ENCODE measurements at regions not wholly inside any gene's neighbourhood (a gene's known extent, or its start where the extent isn't known, plus 50 kb on each side); places are given as distances from the start of the nearest gene placed in this dataset.

DNA sequence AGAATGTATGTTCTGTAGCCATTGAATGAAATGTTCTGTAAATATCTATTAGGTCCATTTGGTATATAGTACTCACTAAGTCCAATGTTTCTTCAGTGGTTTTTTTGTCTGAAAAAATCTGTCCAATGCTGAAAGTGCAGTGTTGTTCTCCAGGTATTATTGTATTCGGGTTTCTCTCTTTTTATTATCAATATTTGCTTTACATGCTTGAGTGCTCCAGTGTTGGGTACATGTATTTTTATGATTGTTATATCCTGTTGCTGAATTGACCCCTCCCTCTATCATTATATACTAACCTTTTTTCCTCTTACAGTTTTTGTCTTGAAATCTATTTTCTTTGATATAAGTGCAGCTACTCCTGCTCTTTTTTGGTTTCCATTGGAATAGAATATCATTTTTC lies 382.2 kb downstream of the CCER1 start:
- TF ChIP-seq, protein P1, sequence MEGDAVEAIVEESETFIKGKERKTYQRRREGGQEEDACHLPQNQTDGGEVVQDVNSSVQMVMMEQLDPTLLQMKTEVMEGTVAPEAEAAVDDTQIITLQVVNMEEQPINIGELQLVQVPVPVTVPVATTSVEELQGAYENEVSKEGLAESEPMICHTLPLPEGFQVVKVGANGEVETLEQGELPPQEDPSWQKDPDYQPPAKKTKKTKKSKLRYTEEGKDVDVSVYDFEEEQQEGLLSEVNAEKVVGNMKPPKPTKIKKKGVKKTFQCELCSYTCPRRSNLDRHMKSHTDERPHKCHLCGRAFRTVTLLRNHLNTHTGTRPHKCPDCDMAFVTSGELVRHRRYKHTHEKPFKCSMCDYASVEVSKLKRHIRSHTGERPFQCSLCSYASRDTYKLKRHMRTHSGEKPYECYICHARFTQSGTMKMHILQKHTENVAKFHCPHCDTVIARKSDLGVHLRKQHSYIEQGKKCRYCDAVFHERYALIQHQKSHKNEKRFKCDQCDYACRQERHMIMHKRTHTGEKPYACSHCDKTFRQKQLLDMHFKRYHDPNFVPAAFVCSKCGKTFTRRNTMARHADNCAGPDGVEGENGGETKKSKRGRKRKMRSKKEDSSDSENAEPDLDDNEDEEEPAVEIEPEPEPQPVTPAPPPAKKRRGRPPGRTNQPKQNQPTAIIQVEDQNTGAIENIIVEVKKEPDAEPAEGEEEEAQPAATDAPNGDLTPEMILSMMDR (IDR thresholded peaks at IDR 0.05; ENCODE audit: unreplicated experiment in 3 of 3): no peak
- H3K9me3 Mint-ChIP-seq: peaks cover 7% of the 10 kb centered on the region
- no peaks in the 10 kb centered on the region for H3K4me1 Mint-ChIP-seq
- no peak overlapping the region for H3K27ac Mint-ChIP-seq
- no peak overlapping the region for H3K4me3 Mint-ChIP-seq
- no peaks in the 10 kb centered on the region for H3K36me3 Mint-ChIP-seq (ENCODE audit: low read depth)
- H3K27me3 Mint-ChIP-seq (ENCODE audit: low read depth): no peaks in the 10 kb centered on the region

DNA sequence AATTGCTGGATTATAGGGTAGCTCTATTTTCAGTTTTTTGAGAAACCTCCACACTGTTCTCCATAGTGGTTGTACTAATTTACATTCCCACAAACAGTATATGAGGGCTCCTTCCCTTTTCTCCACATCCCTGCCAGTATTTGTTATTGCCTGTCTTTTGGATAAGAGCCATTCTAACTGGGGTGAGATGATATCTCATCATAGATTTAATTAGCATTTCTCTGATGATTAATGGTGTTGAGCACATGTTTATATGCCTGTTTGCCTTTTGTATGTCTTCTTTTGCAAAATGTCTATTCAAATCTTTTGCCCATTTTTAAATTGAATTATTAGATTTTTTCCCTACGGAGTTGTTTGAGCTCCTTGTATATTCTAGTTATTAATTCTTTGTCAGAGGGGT lies 385.3 kb downstream of the CCER1 start:
- TF ChIP-seq, protein P1 (IDR thresholded peaks at IDR 0.05; ENCODE audit: unreplicated experiment in 3 of 3): no peak
- H3K4me1 Mint-ChIP-seq: no peaks in the 10 kb centered on the region
- peaks cover 14% of the 10 kb centered on the region for H3K36me3 Mint-ChIP-seq (ENCODE audit: low read depth)
- H3K27me3 Mint-ChIP-seq (ENCODE audit: low read depth): no peaks in the 10 kb centered on the region
- H3K4me3 Mint-ChIP-seq: no peak overlapping the region
- no peak overlapping the region for H3K27ac Mint-ChIP-seq
- peaks cover 30% of the 10 kb centered on the region for H3K9me3 Mint-ChIP-seq

DNA sequence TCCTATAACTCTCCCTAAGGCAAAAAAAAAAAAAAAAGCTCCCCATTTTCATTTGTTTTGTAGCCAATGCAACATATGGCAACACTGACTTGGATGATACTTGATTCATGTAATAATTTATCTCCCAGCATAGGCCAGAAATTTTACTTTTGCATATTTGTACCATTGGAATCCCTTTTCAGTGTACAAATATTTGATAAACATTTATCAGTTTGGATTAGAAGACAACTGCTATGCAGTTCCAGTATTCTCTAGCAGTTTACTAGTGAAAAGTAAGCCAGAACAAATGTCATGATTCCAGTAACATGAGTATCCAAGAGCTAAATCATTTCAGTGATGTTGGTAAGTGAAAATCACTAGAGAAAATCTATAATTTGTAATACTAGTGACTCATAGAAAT lies 392.3 kb downstream of the CCER1 start:
- TF ChIP-seq, protein P1 (IDR thresholded peaks at IDR 0.05; ENCODE audit: unreplicated experiment in 3 of 3): no peak
- H3K27ac Mint-ChIP-seq: no peak overlapping the region
- H3K9me3 Mint-ChIP-seq: peaks cover 28% of the 10 kb centered on the region
- no peaks in the 10 kb centered on the region for H3K27me3 Mint-ChIP-seq (ENCODE audit: low read depth)
- H3K4me3 Mint-ChIP-seq: no peak overlapping the region
- H3K4me1 Mint-ChIP-seq: no peaks in the 10 kb centered on the region
- peaks cover 14% of the 10 kb centered on the region for H3K36me3 Mint-ChIP-seq (ENCODE audit: low read depth)

DNA sequence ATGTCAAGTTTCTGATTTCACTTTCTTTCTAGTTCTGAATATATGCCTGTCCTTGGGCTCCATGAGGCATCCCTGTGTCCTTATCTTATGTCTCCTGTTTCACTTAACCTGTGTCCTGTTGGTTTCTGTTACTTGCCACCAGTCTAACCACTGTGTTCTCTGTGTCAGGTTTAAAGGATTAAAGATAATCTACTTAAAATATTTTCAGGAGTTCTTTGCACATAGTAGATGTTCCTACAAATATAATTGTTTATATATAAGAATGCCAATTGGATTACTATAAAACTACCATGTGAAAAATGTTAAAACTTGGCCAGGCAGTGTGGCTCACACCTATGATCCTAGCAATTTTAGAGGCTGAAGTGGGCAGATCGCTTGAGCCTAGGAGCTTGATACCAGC lies 406.4 kb downstream of the CCER1 start:
- Mint-ChIP-seq H3K4me1 (peaks cover 4% of the 10 kb centered on the region), H3K27ac (no peak overlapping the region), H3K36me3 (ENCODE audit: low read depth) (no peaks in the 10 kb centered on the region), H3K27me3 (ENCODE audit: low read depth) (no peaks in the 10 kb centered on the region), H3K4me3 (no peak overlapping the region), H3K9me3 (peaks cover under 1% of the 10 kb centered on the region)
- TF ChIP-seq, protein P1 (IDR thresholded peaks at IDR 0.05; ENCODE audit: unreplicated experiment in 3 of 3): no peak

DNA sequence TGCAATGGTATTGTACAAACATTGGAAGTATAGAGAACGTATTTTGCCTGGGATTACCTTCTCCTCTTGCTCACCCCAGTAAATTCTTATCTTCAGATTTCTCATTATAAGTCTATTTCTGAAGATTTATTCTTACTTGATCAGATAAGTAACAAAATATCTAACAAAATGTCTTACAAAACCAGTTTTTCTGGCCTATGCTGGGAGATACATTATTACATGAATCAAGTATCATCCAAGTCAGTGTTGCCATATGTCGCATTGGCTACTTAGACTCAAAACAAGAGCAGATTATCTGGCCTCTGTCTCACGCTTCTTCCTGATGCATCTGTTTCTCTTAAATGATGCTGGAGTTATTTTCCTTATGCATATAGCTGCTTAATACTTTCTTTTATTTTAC lies 408.5 kb downstream of the CCER1 start:
- Mint-ChIP-seq H3K9me3 (peaks cover 2% of the 10 kb centered on the region), H3K27ac (no peak overlapping the region), H3K27me3 (ENCODE audit: low read depth) (no peaks in the 10 kb centered on the region), H3K4me1 (peaks cover 7% of the 10 kb centered on the region), H3K36me3 (ENCODE audit: low read depth) (no peaks in the 10 kb centered on the region), H3K4me3 (no peak overlapping the region)
- TF ChIP-seq, protein P1 (IDR thresholded peaks at IDR 0.05; ENCODE audit: unreplicated experiment in 3 of 3): no peak

DNA sequence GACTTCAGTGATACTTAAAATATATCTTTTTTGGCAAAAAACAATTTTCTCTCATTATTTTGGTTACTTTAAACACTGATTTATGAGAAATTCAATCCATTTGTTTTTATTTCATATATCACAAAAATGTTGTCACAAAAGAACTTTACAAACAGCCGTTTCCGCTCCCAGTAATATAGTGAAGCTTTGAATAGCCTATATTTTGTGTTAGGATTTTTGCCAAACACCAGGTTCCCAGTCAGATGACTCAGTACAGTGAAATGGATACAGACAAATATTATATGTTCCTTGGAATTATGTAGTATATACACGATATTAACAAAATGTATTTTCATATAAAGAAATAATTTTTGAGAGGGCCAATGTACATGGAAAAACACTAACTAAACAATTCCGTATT lies 411.1 kb downstream of the CCER1 start:
- Mint-ChIP-seq H3K4me1 (peaks cover 7% of the 10 kb centered on the region), H3K27me3 (ENCODE audit: low read depth) (no peaks in the 10 kb centered on the region), H3K36me3 (ENCODE audit: low read depth) (no peaks in the 10 kb centered on the region), H3K9me3 (peaks cover 2% of the 10 kb centered on the region), H3K27ac (peak overlapping the region; percentile 58 to 81 (median 79)), H3K4me3 (no peak overlapping the region)
- TF ChIP-seq, protein P1 (IDR thresholded peaks at IDR 0.05; ENCODE audit: unreplicated experiment in 3 of 3): no peak

Data from nephron (organoid).